ENCODE measurements at regions not wholly inside any gene's neighbourhood (a gene's known extent, or its start where the extent isn't known, plus 50 kb on each side); places are given as distances from the start of the nearest gene placed in this dataset.

DNA sequence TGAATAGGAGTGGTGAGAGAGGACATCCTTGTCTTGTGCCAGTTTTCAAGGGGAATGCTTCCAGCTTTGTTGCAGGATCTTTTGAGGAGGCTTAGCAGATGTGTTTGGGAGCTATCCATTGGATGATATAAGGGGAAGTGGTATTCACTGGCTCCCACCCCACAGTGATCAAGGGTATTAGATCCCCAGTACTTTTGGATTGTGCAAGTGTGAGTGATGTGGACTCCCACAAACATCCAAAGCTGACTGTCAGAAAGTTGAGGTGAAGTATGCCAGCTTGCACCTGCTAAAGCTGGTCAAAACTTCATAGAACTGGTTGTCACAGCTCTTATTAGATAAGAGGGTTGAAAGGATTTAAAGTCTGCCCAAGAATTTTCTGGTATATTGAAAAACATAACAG, 110.1 kb upstream of the BTG1 start:
- Histone ChIP-seq H3K9me3 (no peaks in the 10 kb centered on the region), H3K36me3 (no peaks in the 10 kb centered on the region), H3K4me3 (no peak overlapping the region), H3K4me1 (no peaks in the 10 kb centered on the region), H3K27ac (replicated peaks in 1 of 4) (no peak overlapping the region), H3K27me3 (no peaks in the 10 kb centered on the region)
- no peak for DNase-seq (ENCODE audit: extremely low spot score)
- intact Hi-C loops (cut with DNase I): no loop called here
- TF ChIP-seq EP300 (IDR thresholded peaks at IDR 0.05) (no peak), POLR2AphosphoS5 (IDR thresholded peaks at IDR 0.05) (no peak), POLR2A (IDR thresholded peaks at IDR 0.05; ENCODE audit: low read depth) (no peak)
- TF ChIP-seq, protein P1, sequence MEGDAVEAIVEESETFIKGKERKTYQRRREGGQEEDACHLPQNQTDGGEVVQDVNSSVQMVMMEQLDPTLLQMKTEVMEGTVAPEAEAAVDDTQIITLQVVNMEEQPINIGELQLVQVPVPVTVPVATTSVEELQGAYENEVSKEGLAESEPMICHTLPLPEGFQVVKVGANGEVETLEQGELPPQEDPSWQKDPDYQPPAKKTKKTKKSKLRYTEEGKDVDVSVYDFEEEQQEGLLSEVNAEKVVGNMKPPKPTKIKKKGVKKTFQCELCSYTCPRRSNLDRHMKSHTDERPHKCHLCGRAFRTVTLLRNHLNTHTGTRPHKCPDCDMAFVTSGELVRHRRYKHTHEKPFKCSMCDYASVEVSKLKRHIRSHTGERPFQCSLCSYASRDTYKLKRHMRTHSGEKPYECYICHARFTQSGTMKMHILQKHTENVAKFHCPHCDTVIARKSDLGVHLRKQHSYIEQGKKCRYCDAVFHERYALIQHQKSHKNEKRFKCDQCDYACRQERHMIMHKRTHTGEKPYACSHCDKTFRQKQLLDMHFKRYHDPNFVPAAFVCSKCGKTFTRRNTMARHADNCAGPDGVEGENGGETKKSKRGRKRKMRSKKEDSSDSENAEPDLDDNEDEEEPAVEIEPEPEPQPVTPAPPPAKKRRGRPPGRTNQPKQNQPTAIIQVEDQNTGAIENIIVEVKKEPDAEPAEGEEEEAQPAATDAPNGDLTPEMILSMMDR (IDR thresholded peaks at IDR 0.05): no peak

DNA sequence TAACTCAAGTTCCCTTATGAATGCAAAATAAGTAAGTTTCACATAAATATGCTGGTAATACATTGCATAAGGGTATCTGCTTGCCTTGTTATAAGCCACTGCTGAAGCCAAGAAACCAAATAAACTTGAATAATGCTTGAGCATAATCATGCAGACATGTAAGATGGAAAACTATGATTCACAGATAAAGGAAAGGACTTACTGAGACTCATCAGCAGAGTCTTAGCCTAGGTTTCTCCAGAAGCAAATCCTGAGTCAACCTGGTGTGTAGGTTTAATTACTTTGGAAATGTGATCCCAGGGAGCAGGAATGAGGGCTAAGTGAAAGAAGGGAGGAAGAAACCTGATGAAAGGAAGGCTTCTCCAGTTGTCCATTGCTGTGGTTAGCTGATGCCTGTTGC, 107.7 kb upstream of the BTG1 start:
- H3K4me1 ChIP-seq: no peaks in the 10 kb centered on the region
- no peaks in the 10 kb centered on the region for H3K9me3 ChIP-seq
- no peak for DNase-seq (ENCODE audit: extremely low spot score)
- no peak overlapping the region for H3K27ac ChIP-seq (replicated peaks in 1 of 4)
- H3K36me3 ChIP-seq: no peaks in the 10 kb centered on the region
- intact Hi-C loops (cut with DNase I): no loop called here
- no peaks in the 10 kb centered on the region for H3K27me3 ChIP-seq
- no peak overlapping the region for H3K4me3 ChIP-seq
- no peak for TF ChIP-seq POLR2AphosphoS5 (IDR thresholded peaks at IDR 0.05)
- TF ChIP-seq EP300 (IDR thresholded peaks at IDR 0.05): no peak
- TF ChIP-seq, protein P1 (IDR thresholded peaks at IDR 0.05): no peak
- no peak for TF ChIP-seq POLR2A (IDR thresholded peaks at IDR 0.05; ENCODE audit: low read depth)

DNA sequence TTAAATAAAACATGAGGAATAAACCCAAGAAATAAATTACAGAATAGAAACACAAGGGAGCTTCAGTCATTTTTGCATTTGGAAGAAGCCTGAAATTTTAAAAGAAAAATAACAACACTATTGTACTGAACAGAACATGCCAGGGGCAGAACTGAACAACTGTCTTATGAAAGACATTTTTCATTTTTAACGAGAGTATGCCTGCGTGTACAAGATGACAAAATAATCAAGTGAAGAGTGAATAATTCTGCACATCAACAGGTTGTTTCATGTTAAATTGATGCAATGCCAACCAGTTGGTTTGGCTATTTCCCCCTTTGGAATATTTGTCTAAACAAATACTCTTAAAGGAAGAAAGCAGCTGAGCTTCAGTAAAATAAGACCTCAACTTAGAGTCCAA, 103.3 kb upstream of the BTG1 start:
- H3K36me3 ChIP-seq: no peaks in the 10 kb centered on the region
- no peaks in the 10 kb centered on the region for H3K27me3 ChIP-seq
- intact Hi-C loops (cut with DNase I): loop anchor here (10.0 kb wide), 1 partner anchor 104 kb away; the partner anchor contains the start of gene BTG1
- H3K27ac ChIP-seq (replicated peaks in 1 of 4): no peak overlapping the region
- 88% methylated on average over 2 of the region's 2 CpGs for WGBS
- no peak overlapping the region for H3K4me3 ChIP-seq
- H3K9me3 ChIP-seq: no peaks in the 10 kb centered on the region
- TF ChIP-seq POLR2A (IDR thresholded peaks at IDR 0.05; ENCODE audit: low read depth) (no peak), POLR2AphosphoS5 (IDR thresholded peaks at IDR 0.05) (no peak)
- H3K4me1 ChIP-seq: peaks cover 5 to 9% (median 8%) of the 10 kb centered on the region in 4 donors
- DNase-seq (ENCODE audit: extremely low spot score): no peak

DNA sequence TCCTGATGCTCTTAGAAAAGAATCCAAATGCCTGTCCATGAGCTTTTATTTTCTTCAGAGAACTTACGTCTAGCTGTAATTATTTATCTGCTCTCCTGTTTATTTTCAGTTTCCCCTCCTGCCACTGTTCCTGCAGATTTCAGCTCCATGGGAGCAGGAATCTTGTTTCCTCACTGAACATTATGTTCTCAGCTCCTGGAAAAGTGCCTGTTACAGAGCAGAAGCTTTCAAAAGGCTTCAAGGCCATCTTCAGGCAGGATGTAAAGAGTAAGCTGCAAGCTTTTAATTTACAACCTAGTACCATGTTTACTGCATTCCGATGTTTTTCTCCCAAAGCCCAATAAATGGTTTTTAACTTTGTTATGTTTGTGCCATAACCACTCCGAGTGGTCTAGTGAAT, 98.4 kb upstream of the BTG1 start:
- Histone ChIP-seq H3K9me3 (no peaks in the 10 kb centered on the region), H3K4me3 (no peak overlapping the region), H3K27ac (replicated peaks in 1 of 4) (peak overlapping the region; percentile 14 to 75 (median 57)), H3K36me3 (no peaks in the 10 kb centered on the region), H3K27me3 (no peaks in the 10 kb centered on the region), H3K4me1 (peaks cover 12 to 23% (median 22%) of the 10 kb centered on the region in 4 donors)
- WGBS: 55% methylated on average over 3 of the region's 3 CpGs
- no peak for DNase-seq (ENCODE audit: extremely low spot score)
- TF ChIP-seq POLR2AphosphoS5 (IDR thresholded peaks at IDR 0.05) (peak; percentile 76 to 84), EP300 (IDR thresholded peaks at IDR 0.05) (peak; percentile 54), POLR2A (IDR thresholded peaks at IDR 0.05; ENCODE audit: low read depth) (no peak)
- TF ChIP-seq, protein P1 (IDR thresholded peaks at IDR 0.05): peak; percentile 26 to 38 (median 35)
- intact Hi-C loops (cut with DNase I): loop anchor here (10.0 kb wide), 1 partner anchor 99 kb away; the partner anchor contains the start of gene BTG1

DNA sequence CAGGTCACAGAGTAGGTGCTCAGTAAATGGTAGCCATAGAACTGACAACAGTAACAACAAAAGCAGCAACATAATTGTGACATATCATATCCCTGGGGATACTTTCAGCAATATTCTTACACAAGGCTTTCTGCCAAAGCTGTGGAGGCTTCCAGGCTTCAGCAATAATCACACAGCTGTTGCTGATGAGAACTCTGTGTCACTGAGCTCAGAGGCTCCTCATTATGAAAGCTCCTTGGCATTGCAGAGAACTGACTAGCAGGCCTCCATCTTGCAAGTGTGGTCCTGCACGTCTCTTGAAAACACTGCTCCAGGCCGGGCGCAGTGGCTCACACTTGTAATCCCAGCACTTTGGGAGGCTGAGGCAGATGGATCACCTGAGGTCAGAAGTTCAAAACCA, 97.3 kb upstream of the BTG1 start:
- H3K27me3 ChIP-seq: no peaks in the 10 kb centered on the region
- no peaks in the 10 kb centered on the region for H3K36me3 ChIP-seq
- H3K4me1 ChIP-seq: peaks cover 12 to 23% (median 22%) of the 10 kb centered on the region in 4 donors
- H3K4me3 ChIP-seq: no peak overlapping the region
- WGBS: no CpG with 5 or more reads among the region's 3 CpGs
- DNase-seq (ENCODE audit: extremely low spot score): no peak
- peak in 1 of 2 donors; percentile 5 for TF ChIP-seq POLR2AphosphoS5 (IDR thresholded peaks at IDR 0.05)
- TF ChIP-seq, protein P1 (IDR thresholded peaks at IDR 0.05): no peak
- TF ChIP-seq POLR2A (IDR thresholded peaks at IDR 0.05; ENCODE audit: low read depth): no peak
- TF ChIP-seq EP300 (IDR thresholded peaks at IDR 0.05): no peak
- H3K27ac ChIP-seq (replicated peaks in 1 of 4): peak overlapping the region in 3 of 4 donors; percentile 56 to 75 (median 58)
- intact Hi-C loops (cut with DNase I): loop anchor here (2.0 to 10.0 kb wide), 2 partner anchors 98 to 430 kb away; partner anchors contain the start of gene BTG1
- no peaks in the 10 kb centered on the region for H3K9me3 ChIP-seq
